ENCODE measurements at regions not wholly inside any gene's neighbourhood (a gene's known extent, or its start where the extent isn't known, plus 50 kb on each side); places are given as distances from the start of the nearest gene placed in this dataset.
"Not testable (repeated sequence)": the region's sequence is repeated elsewhere in the genome, so short reads cannot be mapped to it uniquely, and the experiment has no call there.

- in situ Hi-C loops (cut with MboI; ENCODE audit: low sequenced_read_pairs) = no loop called here
Measured at GRCh38 chr3:182644790-182645433, 148.4 kb upstream of the ATP11B start.

GRCh38 chr3:182650568-182651128 lies 142.7 kb upstream of the ATP11B start:
- in situ Hi-C loops (cut with MboI; ENCODE audit: low sequenced_read_pairs) = no loop called here

- in situ Hi-C loops (cut with MboI; ENCODE audit: low sequenced_read_pairs) = no loop called here
Measured at GRCh38 chr3:182651461-182651860, 141.8 kb upstream of the ATP11B start.

GRCh38 chr3:182653065-182653464 lies 140.2 kb upstream of the ATP11B start:
- in situ Hi-C loops (cut with MboI; ENCODE audit: low sequenced_read_pairs) = not testable (repeated sequence)

GRCh38 chr3:182668541-182668940 lies 124.8 kb upstream of the ATP11B start:
- in situ Hi-C loops (cut with MboI; ENCODE audit: low sequenced_read_pairs) = no loop called here

- in situ Hi-C loops (cut with MboI; ENCODE audit: low sequenced_read_pairs) = no loop called here
Measured at GRCh38 chr3:182668974-182669373, 124.3 kb upstream of the ATP11B start.

GRCh38 chr3:182671541-182671940 lies 121.8 kb upstream of the ATP11B start:
- in situ Hi-C loops (cut with MboI; ENCODE audit: low sequenced_read_pairs) = loop anchor here (10.0 kb wide), 1 partner anchor 57 kb away; no protein-coding TSS in a partner anchor

GRCh38 chr3:182671942-182672341 lies 121.4 kb upstream of the ATP11B start:
- in situ Hi-C loops (cut with MboI; ENCODE audit: low sequenced_read_pairs) = loop anchor here (10.0 kb wide), 1 partner anchor 57 kb away; no protein-coding TSS in a partner anchor

- in situ Hi-C loops (cut with MboI; ENCODE audit: low sequenced_read_pairs) = loop anchor here (10.0 kb wide), 1 partner anchor 59 kb away; no protein-coding TSS in a partner anchor
Measured at GRCh38 chr3:182673336-182673735, 120.0 kb upstream of the ATP11B start.

GRCh38 chr3:182682263-182683241 lies 110.8 kb upstream of the ATP11B start:
- in situ Hi-C loops (cut with MboI; ENCODE audit: low sequenced_read_pairs) = loop anchor here (25.0 kb wide), 1 partner anchor 970 kb away; the partner anchor contains the start of gene SOX2

GRCh38 chr3:182683453-182683852 lies 109.9 kb upstream of the ATP11B start:
- in situ Hi-C loops (cut with MboI; ENCODE audit: low sequenced_read_pairs) = loop anchor here (25.0 kb wide), 1 partner anchor 971 kb away; the partner anchor contains the start of gene SOX2

GRCh38 chr3:182683858-182684257 lies 109.4 kb upstream of the ATP11B start:
- in situ Hi-C loops (cut with MboI; ENCODE audit: low sequenced_read_pairs) = loop anchor here (25.0 kb wide), 1 partner anchor 972 kb away; the partner anchor contains the start of gene SOX2

GRCh38 chr3:182686033-182686886 lies 107.0 kb upstream of the ATP11B start:
- in situ Hi-C loops (cut with MboI; ENCODE audit: low sequenced_read_pairs) = loop anchor here (25.0 kb wide), 1 partner anchor 974 kb away; the partner anchor contains the start of gene SOX2

GRCh38 chr3:182690172-182690571 lies 103.1 kb upstream of the ATP11B start:
- in situ Hi-C loops (cut with MboI; ENCODE audit: low sequenced_read_pairs) = loop anchor here (25.0 kb wide), 1 partner anchor 978 kb away; the partner anchor contains the start of gene SOX2

- in situ Hi-C loops (cut with MboI; ENCODE audit: low sequenced_read_pairs) = loop anchor here (25.0 kb wide), 1 partner anchor 980 kb away; the partner anchor contains the start of gene SOX2
Measured at GRCh38 chr3:182692021-182692420, 101.3 kb upstream of the ATP11B start.

- in situ Hi-C loops (cut with MboI; ENCODE audit: low sequenced_read_pairs) = loop anchor here (25.0 kb wide), 1 partner anchor 980 kb away; the partner anchor contains the start of gene SOX2
Measured at GRCh38 chr3:182692695-182693094, 100.6 kb upstream of the ATP11B start.

- in situ Hi-C loops (cut with MboI; ENCODE audit: low sequenced_read_pairs) = loop anchor here (25.0 kb wide), 1 partner anchor 981 kb away; the partner anchor contains the start of gene SOX2
Measured at GRCh38 chr3:182693723-182694122, 99.6 kb upstream of the ATP11B start.

- in situ Hi-C loops (cut with MboI; ENCODE audit: low sequenced_read_pairs) = loop anchor here (25.0 kb wide), 1 partner anchor 985 kb away; the partner anchor contains the start of gene SOX2
Measured at GRCh38 chr3:182696916-182697315, 96.4 kb upstream of the ATP11B start.

GRCh38 chr3:182697345-182697919 lies 95.9 kb upstream of the ATP11B start:
- in situ Hi-C loops (cut with MboI; ENCODE audit: low sequenced_read_pairs) = loop anchor here (25.0 kb wide), 1 partner anchor 985 kb away; the partner anchor contains the start of gene SOX2
